ENCODE measurements at regions not wholly inside any gene's neighbourhood (a gene's known extent, or its start where the extent isn't known, plus 50 kb on each side); places are given as distances from the start of the nearest gene placed in this dataset.

GRCh38 chr16:85317704-85318103, 205.4 kb upstream of the CIBAR2 start:
- FAIRE-seq (no peak), ATAC-seq (no peak), DNase-seq (ENCODE audit: low spot score) (no peak)
- peaks cover 9 to 13% of the 10 kb centered on the region in 2 experiments; a peak in 3 of 5 replicates for H3K27me3 ChIP-seq (ENCODE audit: control insufficient read depth in 1 of 2, insufficient read depth in 2 of 2, low read length in 2 of 2)
- in situ Hi-C loops (cut with HindIII; ENCODE audit: extremely low pct_ligation_motif_present, low pct_unique_long_range_greater_than_20kb) = no loop called here
- intact Hi-C loops (cut with micrococcal nuclease; ENCODE audit: unreplicated experiment) = loop anchor here (2.0 kb wide), 1 partner anchor 13 kb away; no protein-coding TSS in a partner anchor
- 74% methylated on average over 12 of the region's 12 CpGs for WGBS (ENCODE audit: low lambda C conversion rate)
- POLR2A ChIA-PET = no interaction called here
- H2AFZ ChIP-seq (ENCODE audit: low read length) = no peak overlapping the region
- CTCF ChIA-PET (ENCODE audit: low intra/inter-chr PET ratio, low total read pairs) = interaction anchor here (1.9 kb wide), 1 partner anchor 42 kb away, joined by 10 read pairs; no protein-coding TSS in a partner anchor
- peaks cover 38% of the 10 kb centered on the region for H3K4me1 ChIP-seq (ENCODE audit: insufficient read depth, low read length)
- H3K79me2 ChIP-seq (ENCODE audit: insufficient read depth, low read length) = no peaks in the 10 kb centered on the region
- H3K9ac ChIP-seq (ENCODE audit: insufficient read depth, low read depth, low read length) = no peak overlapping the region
- H4K20me1 ChIP-seq (ENCODE audit: insufficient read depth, low read length) = peaks cover 20% of the 10 kb centered on the region; the same call in 1 of the 2 replicates
- no peak overlapping the region for H3K27ac ChIP-seq (ENCODE audit: extremely low read length, insufficient read depth, low read length)
- no TSS peak for BruUV-seq (replicated peaks)
- no peaks in the 10 kb centered on the region for H3K9me3 ChIP-seq (ENCODE audit: low read length)
- no peak overlapping the region for H3K4me3 ChIP-seq (replicated peaks in 1 of 3; ENCODE audit: insufficient read depth in 1 of 3, low read depth in 2 of 3, low read length in 3 of 3)
- no peak overlapping the region for H3K4me2 ChIP-seq (ENCODE audit: low read depth, low read length)
- no peaks in the 10 kb centered on the region for H3K36me3 ChIP-seq (replicated peaks in 1 of 2; ENCODE audit: control insufficient read depth in 1 of 2, insufficient read depth in 2 of 2, low read length in 2 of 2)
- no peak for TF ChIP-seq KDM3A (CRISPR knock-in tag; IDR thresholded peaks at IDR 0.05; ENCODE audit: low read depth)
- no peak for TF ChIP-seq FOXC1 (CRISPR knock-in tag; IDR thresholded peaks at IDR 0.05; ENCODE audit: borderline replicate concordance)
- TF ChIP-seq PBX2 (CRISPR knock-in tag; IDR thresholded peaks at IDR 0.05) = no peak
- no peak for TF ChIP-seq FOXA1 (IDR thresholded peaks at IDR 0.05)
- TF ChIP-seq FOXA1 (CRISPR knock-in tag; IDR thresholded peaks at IDR 0.05) = no peak
- TF ChIP-seq BHLHE40 (IDR thresholded peaks at IDR 0.05; ENCODE audit: low read length) = no peak
- TF ChIP-seq ZNF234 (CRISPR knock-in tag; conservative IDR thresholded peaks at IDR 0.05) = no peak
- TF ChIP-seq STAT5B (CRISPR knock-in tag; IDR thresholded peaks at IDR 0.05) = no peak
